Activated naive CD4-positive, alpha-beta T cell (primary cell): ENCODE measurements at regions not wholly inside any gene's neighbourhood (a gene's known extent, or its start where the extent isn't known, plus 50 kb on each side); places are given as distances from the start of the nearest gene placed in this dataset.

Experiments
- DNase-seq, 4 experiments: peaks; one replicate each; lab custom pipeline; 2025; lab: John Stamatoyannopoulos, UW

DNA sequence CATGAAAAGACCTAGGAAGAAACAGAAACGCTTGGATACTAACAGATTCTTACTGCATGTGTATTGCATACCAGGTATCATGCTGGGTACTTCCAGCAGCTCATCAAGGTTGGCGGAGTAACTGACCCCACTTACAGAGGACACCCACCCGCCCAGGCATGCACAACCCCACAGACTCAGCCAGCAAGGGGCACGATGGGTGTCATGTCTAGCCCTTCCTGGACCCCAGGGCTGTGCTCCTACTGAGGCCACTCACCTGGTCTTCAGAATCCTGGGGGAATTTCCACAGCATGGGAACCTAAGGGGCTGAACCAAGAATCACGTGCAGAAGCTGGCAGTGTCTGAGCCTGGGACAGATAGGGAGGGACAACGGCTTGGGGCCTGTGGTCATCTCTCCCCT, 134.1 kb upstream of the ZNF32 start:
- no peak for DNase-seq

DNA sequence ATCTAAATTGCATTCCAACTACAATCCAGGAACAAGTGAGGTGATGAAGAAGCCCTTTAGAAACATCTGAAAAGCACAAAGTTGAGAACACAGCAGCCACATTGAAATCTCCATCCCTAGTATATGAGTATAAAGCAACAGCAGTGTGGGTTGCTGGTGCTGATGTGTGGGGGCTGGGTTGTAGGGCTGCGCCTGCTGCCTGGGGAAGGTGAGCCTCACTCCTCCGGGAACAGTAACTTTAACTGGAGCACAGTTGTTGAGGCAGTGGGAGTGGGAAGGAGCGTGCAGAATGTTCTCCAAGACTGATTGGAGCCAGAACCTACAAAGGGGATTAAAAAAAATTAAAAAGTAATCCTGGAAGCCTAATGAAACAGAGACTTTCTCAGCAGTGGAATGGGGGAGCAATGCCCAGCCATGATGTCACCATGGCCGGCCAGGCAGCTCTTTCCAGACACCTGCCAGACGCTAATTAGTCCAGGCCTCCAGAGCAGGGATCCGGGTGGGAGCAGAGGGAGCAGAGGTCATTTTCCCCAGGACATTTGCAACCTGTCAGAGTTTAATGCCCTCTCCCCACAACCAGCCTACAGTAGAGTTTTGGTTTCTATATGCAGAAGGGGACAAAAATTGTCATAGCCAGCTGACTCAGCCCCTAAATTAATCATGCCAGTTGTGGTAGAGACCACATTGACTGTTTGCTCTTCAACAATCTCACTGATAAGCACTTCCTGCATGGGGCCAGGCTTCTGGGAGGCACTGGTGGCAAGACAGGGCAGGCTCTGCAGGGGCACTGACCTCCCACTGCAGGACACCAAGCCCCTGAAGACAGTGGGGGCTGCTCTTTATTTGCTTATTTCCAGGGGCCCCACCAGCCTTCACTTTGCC, 133.0 kb upstream of the ZNF32 start:
- DNase-seq = no peak

DNA sequence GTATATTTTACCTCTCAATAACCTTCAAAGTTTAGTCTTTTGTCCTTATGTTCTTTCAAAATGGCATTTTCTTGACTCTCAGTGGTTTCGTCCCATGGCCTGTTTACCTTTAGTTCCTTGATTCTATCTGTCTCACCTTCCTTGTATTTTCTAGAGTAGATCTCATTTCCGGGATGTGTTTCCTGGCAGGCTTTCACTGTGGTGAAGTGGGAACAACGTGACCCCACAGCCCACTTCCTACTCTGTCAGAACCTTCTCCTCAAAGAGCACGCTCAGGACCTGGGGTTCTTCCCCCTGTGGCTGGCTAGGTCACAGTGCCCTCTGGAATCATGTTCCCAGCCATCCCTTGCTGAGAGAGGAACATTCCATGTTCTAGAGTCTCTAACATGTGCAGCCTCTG, 129.9 kb upstream of the ZNF32 start:
- DNase-seq = no peak

DNA sequence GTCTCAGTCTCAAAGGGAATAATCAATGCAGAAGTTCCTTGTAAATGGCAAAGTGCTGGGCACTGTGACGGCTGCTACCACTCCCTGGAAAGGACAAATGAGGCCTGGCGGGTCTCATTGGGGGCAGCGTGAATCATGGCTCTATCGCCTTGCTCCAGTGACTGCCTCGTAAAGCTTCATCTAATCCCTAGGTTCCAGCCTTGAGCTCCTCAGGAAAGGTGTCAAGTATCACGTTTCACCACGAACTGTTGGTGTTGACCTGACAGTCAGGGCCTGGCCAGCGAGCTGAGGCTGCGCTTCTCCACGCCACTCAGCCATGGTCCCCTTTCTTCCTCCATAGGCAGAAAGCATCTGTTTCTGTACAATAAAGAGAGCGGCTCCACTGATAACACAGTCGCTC, 126.7 kb upstream of the ZNF32 start:
- no peak for DNase-seq

DNA sequence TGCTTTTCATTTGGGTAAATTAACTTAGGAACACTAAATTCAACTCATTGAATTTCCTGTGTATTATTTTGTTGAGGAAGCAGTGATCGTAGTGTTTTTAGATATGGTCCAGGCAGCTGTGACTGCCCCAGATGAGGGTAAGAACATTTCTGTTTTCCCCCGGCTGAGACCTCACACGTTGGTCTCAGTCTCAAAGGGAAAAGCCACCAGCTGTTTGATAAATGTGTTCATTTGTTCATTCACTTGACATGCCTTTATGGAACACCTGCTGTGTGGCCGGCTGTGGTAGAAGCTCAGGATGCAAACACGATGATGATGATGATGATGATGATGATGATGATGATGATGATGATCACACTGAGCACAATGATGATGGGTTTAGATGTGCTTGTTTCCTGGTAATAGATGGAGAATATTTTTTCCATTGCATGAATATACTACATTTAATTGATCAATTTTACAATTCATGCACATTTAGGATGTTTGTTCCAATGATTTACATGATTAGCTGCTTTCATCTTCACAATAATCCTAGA, 125.6 kb upstream of the ZNF32 start:
- DNase-seq = no peak

DNA sequence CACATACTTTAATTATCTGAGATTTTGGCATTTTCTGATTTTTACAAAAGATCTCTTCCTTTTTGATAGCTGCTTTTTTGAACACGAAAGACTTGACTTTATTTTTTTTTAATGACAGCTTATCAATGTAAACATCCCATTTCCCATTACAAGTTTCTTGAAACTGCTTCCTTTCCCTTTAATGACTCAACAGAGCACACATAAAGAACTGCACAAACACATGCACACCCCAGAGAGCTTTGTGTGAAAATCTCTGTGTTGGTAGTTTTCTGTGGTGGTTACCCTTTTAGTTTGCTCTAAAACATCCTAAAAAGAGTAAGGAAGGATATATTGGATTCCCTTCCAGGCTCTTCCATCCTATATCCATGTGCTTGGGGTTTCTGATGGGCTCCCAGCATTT, 125.1 kb upstream of the ZNF32 start:
- DNase-seq = no peak

DNA sequence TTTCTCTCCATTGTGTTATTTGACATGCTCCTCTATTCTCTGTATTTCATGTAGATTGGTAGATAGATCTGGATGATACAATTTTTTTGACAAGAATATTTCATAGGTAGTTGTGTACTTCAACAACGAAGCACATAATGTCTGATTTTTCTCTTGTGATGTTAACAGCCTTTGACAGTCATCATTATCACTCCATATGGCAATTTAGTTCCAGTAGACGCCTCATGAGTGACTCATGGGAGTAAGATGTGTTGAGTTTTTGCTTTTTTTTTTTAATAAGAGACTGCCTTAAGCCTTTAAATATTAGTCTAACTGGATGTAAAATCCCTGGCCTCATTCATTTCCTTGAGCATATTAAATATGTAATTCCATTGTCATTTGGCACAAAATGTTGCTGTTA, 123.5 kb upstream of the ZNF32 start:
- no peak for DNase-seq

DNA sequence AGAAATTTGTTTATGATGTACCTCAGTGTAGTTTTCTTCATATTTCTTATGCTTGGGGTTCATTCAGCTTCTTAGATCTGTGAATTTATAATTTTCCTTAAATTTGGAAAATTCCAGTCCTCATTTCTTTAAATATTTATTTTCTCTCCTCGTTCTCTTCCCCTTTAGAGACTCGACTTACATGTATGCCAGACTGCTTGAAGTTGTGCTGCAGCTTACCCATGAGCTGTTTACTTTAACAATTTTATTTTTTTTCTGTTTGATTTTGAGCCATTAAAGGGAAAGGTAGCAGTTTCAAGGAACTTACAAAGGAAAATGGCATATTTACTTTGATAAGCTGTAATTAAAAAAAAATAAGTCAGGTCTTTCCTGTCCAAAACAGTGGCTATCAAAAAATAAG, 123.0 kb upstream of the ZNF32 start:
- DNase-seq = no peak

DNA sequence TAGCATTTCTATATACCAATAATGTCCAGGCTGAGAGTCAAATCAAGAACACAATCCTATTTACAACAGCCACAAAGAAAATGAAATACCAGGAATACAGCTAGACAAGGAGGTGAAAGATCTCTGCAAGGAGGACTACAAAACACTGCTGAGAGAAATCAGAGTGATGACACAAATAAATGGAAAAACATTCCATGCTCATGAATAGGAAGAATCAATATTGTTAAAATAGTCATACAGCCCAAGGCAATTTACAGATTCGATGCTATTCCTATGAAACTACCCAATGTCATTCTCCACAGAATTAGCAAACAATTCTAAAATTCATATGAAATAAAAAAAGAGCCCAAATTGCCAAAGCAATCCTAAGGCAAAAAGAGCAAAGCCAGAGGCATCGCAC, 116.8 kb upstream of the ZNF32 start:
- no peak for DNase-seq

DNA sequence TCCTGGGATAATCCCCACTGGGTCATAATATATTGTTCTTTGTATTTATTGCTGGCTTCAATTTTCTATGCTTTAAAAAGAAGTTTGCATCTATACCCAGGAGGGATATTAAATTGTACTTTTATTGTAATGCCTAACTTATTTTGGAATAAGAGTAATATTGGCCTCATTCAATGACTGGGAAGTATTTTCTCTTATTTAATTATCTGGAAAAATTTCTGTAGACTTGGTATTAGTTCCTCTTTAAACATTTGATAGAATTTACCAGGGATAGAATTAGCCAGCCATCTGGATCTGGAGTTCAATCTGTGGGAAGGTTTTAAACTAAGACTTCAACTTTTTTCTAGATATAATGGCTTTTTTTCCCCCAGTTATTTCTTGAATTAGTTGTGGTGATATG, 115.2 kb upstream of the ZNF32 start:
- no peak for DNase-seq

DNA sequence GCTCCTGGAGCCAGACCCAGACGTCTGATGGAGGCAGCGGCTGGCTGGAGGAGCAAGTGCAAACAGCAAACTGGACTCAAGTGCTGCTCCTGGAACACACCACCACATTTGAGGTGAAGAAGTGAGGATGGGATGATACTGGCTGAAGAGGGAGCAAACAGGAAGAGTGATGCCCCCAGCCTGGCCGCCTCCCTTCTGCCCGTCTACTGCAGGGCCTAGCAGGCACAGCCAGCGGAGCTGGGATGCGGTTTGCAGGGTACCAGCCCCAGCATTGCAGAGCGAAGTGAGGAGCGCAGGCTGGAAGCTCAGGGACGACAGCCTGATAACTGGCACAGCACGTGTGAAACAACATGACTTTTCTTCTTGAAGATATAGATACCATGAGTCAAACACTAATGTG, 111.8 kb upstream of the ZNF32 start:
- DNase-seq = no peak

DNA sequence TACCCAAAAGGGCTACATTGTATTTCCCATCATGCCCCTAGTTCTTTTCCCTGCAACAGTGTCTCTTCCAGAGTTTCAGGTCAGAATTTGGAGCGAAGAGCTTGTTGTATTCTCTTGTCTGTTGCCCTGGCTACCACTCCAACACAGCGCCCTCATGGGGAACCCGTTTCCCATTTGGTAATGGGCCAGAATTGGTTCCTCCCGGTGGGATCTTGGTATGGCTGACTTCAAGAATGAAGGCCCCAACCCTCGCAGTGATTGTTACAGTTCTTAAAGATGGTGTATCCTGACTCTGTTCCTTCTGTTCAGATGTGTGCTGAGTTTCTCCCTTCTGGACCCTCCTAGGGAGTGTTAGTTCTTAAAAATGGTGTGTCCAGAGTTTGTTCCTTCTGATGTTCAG, 110.5 kb upstream of the ZNF32 start:
- DNase-seq = no peak

DNA sequence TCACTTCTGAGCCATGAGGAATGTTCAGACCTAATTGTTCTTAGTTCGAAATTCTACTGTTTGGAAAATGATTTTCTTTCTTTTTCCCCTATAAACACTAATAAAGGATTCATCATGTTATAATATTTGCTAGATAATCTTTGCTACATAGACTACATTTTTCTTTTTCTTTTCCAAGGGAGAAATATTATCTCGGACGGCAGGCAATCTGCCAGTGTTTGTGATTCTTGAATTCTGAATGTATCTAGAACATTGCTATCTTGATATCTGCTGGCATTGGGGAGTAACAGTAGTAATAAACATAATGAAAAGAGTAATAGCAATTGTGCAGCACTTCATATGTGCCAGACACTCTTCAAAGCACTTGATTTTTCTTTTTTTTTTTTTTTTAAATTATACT, 107.7 kb upstream of the ZNF32 start:
- DNase-seq = no peak

DNA sequence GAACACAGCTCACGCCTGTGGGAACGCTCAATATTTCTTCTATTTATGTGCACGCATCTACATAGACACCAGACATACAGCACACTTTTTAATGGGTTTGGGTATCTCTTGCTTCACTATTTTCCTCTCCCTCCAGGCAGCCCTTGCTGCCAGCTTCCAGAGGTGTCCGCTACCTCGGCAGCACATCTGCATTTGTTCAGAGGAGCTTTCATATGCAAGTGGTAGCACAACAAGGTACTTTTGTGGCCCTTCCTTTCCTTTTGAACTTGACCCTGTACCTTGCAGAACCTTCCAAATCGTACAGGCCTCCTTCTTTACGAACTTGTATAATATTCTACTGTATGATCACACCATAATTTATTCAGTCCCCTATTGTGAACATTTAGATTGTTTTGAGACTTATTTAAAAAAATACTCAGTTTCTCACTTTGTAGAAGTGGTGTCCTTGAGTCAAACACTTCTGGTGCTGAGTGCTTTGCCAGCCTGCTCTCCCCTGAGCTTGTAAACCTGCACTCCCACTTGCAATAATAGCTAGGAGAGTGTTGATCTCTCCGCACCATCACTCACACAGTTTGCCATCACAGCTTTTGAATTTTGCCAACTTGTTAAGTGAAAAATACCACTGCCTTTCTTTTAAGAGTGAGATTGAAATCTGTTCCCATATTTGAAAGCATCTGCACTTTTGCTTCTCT, 106.0 kb upstream of the ZNF32 start:
- no peak for DNase-seq

DNA sequence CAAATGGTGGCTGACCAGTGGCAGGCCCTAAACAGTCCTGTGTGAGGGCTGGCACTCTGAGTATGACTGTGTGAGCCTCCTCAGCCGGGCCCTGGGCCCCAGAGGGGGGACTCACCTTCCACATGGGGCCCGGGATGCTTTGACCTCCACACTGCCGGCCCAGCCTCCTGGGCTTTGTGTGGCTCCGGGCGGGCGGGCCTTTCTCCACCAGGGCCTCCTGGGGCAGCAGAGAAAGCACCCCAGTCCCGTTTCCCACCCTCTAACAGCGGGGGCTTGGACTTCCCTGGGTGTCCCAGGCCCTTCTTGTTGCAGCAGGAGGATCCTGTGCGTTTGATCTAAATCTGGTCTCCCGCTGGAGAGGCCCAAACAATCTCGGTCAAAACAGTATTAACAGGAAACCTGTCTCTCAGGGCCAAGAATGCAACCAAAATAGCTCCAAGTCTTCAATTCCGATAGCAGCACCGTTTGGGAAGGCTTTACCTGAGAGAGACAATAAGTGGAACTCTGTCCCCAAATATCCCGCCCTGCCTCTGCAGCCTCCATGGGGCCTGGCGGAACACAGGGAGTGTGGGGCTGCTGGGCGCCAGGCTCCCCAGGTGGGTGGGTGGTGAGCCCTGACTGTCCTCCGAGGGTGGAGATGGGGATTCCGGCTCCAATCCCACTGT, 104.8 kb upstream of the ZNF32 start:
- no peak for DNase-seq

DNA sequence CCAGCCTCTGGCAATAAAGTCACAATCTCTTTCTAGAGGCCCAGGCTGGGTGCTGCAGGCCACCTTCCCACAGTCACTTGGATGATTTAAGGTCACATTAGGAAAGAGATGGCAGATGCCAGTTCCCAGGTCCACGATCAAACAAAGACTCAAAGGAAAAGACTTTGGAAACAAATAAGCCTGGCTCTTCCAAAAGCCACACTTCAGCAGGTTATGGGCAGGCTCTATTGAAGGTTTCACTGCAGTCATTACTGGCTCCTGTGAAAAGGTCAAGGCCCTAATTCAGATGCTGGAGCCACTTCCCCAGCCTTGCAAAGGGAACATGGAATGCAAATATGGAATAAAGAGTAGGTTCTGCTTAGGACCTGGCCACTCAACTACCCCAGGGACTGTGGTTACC, 104.0 kb upstream of the ZNF32 start:
- DNase-seq = no peak

DNA sequence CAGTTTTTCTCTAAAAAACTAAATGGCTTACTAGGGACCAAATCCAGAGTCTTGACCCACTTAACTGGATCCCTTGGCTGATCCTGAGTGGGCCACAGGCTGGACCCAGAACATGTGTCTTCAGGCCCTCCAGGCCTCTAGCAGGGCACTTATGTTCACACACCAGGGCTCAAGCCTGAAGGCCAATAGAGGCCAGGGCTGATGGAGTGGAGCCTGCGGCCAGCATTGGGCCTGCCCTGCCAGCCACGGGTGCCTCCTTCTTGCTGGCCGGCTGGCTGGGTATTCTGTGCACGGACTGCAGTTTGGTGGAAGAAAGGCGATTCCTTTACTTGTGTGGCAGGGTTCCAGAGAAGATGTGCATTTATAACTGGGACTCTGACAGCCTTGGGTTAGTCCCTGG, 103.0 kb upstream of the ZNF32 start:
- DNase-seq = no peak

DNA sequence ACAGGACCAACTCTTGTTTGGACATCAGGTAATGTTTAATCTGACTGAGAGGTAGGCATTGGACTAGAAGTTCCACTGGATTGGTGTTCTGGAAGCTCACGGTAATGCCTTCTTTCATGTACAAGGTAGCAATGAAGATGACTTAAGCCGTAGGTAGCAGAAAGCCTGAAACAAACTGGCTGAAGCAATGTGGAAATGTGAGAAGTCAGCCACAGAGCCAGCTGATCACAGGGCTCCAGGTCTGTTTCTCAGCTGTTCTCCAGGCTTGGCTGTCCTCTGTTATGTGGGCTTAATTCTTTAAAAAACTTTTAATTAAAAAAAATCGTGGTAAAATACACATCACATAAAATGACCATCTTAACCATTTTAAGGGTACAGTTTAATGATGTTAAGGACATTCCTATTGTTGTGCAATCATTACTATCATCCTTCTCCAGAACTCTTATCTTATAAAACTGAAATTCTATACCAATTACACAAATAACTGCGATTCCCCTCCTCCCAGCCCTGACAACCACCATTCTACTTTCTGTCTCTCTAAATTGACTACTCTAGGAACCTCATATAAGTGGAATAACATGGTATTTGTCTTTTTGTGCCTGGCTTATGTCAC, 101.4 kb upstream of the ZNF32 start:
- no peak for DNase-seq

DNA sequence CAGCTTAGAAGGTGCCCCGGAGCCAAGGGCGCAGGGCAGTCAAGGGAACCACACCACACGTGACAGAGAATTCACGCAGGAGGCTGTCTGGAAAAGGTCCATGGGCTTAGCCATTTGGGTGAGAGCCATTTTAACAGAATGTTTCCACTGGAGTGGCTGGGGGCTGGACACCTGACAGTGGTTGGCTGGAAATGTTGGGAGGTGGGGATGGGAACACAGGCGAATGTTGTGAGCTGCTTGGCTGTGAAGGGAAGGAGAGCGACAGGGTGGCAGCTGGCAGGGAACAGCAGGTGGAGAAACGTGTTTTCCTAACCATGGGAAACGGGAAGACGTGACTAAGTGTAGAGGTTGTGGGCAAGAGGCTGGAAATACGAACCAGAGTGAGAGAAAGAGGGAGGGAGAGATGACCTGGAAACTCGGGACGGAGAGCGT, 100.5 kb upstream of the ZNF32 start:
- no peak for DNase-seq

DNA sequence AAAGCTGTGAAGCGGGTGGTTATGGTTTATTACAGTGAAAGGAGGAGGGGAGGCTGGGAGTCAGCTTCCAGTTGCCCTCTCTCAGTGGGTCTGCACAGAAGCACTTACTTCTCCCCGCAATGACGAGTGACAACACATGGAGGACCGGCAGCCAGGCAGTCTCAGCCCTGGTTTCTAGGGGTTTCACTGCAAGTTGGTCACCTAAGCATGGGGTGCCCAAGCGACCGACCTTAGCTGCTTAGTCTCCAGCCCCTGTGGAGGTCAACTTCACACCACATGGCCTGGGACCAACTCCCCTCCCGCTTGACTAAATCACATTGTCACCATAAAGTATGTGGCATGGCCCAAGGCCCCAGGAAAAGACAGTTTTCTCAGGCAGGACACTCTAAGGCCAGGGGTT, 99.9 kb upstream of the ZNF32 start:
- no peak for DNase-seq

DNA sequence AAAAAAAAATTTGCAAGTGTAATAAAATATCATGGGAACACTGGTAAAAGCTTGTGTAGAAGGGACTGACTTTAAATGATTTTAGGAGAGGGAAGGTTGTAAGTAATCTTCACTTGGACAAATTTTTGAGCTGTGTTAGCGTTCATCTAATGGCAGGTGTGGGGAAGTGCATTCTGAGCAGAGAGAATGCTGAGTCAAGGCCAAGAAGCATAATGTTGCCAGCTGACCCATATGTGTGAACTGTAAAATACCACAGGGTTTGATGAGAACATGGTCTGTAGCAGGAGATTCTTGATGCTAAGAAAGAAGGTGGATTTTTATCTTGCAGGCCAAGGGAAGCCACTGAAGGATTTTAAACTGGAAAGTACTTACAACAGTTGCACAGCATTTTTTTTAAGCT, 98.2 kb upstream of the ZNF32 start:
- DNase-seq = no peak

DNA sequence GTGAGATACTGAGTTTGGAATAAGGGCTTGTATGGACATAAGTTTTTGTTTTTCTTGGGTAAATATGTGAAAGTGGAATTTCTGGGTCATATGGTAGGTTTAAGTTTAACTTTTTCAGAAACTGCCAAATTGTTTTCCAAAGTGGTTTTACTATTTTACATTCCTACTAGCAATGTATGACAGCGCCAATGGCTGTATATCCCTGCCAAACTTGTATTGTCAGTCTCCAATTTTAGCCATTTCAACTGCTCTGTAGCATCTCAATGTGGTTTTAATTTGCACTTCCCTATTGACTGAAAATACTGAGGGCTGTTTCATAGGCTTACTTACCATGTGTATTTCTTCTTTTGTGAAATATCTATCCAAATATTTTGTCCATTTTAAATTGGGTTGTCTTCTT, 90.5 kb upstream of the ZNF32 start:
- no peak for DNase-seq
